WTC11 (cell line): ENCODE measurements at regions not wholly inside any gene's neighbourhood (a gene's known extent, or its start where the extent isn't known, plus 50 kb on each side); places are given as distances from the start of the nearest gene placed in this dataset.

ENCODE experiments used
- ATAC-seq: fragments of 200-7000 bp; cut with Tn5 transposase; 2 replicates; pipeline ENCODE4 v1.10.0; 2021; ENCODE audit warnings: mild to moderate bottlenecking, moderate library complexity
- CTCF ChIA-PET: fragments of 300-600 bp; sonication (Branson Sonifier 250); formaldehyde crosslinking; loops from one replicate; lab custom pipeline; 2021; ENCODE audit warnings: antibody characterized with exemption; lab: Charles Lee
- POLR2A ChIA-PET: fragments of 350-600 bp; sonication (Branson Sonifier 250); formaldehyde crosslinking; loops from one replicate; lab custom pipeline; 2021; ENCODE audit warnings: antibody characterized with exemption; lab: Charles Lee
- DNase-seq: peaks from one replicate; pipeline ENCODE4 v3.0.0; 2021; ENCODE audit warnings: low spot score
- H3K27ac Mint-ChIP-seq: 2 replicates; pipeline ENCODE4 v1.8.0; 2021; ENCODE audit warnings: mixed read lengths
- H3K27me3 Mint-ChIP-seq: 2 replicates; pipeline ENCODE4 v1.8.0; 2021; ENCODE audit warnings: low read depth, mild to moderate bottlenecking, moderate library complexity, mixed read lengths
- H3K36me3 Mint-ChIP-seq: 2 replicates; pipeline ENCODE4 v1.8.0; 2021; ENCODE audit warnings: mixed read lengths
- H3K4me1 Mint-ChIP-seq: 2 replicates; pipeline ENCODE4 v1.8.0; 2022; ENCODE audit warnings: mixed read lengths
- H3K4me3 Mint-ChIP-seq: 2 replicates; pipeline ENCODE4 v1.8.0; 2021; ENCODE audit warnings: mild to moderate bottlenecking, moderate library complexity, mixed read lengths
- H3K9me3 Mint-ChIP-seq: 2 replicates; pipeline ENCODE4 v1.8.0; 2021; ENCODE audit warnings: mixed read lengths
- CREB1 ChIP-seq: sonication (generic); formaldehyde crosslinking; IDR thresholded peaks from 2 replicates; pipeline ENCODE4 v1.8.0; 2023; ENCODE audit warnings: mild to moderate bottlenecking, missing genetic modification reagents
- ESRRA ChIP-seq: sonication (generic); formaldehyde crosslinking; IDR thresholded peaks from 2 replicates; pipeline ENCODE4 v1.8.1; 2022; ENCODE audit warnings: mild to moderate bottlenecking, missing genetic modification reagents, borderline replicate concordance
- FOXJ3 ChIP-seq: sonication (generic); formaldehyde crosslinking; IDR thresholded peaks from 2 replicates; pipeline ENCODE4 v1.9.0; 2021; ENCODE audit warnings: missing genetic modification reagents, mild to moderate bottlenecking, borderline replicate concordance
- NFE2L1 ChIP-seq: sonication (generic); formaldehyde crosslinking; IDR thresholded peaks from 2 replicates; pipeline ENCODE4 v1.8.1; 2023; ENCODE audit warnings: missing genetic modification reagents
- NFYB ChIP-seq: sonication (generic); formaldehyde crosslinking; conservative IDR thresholded peaks from 2 replicates; pipeline ENCODE4 v1.8.0; 2022; ENCODE audit warnings: low read depth, missing genetic modification reagents
- NR1H2 ChIP-seq: sonication (generic); formaldehyde crosslinking; IDR thresholded peaks from 2 replicates; pipeline ENCODE4 v1.9.0; 2021; ENCODE audit warnings: mild to moderate bottlenecking, moderate library complexity, missing genetic modification reagents
- PRRX2 ChIP-seq: fragments of 250-450 bp; sonication (Bioruptor Pico); IDR thresholded peaks from 2 replicates; pipeline ENCODE4 v1.8.0; 2021; ENCODE audit warnings: mild to moderate bottlenecking
- TCF7 ChIP-seq: sonication (generic); formaldehyde crosslinking; IDR thresholded peaks from 2 replicates; pipeline ENCODE4 v1.8.0; 2022; ENCODE audit warnings: mild to moderate bottlenecking, low read depth, missing genetic modification reagents, moderate library complexity
- ZNF121 ChIP-seq: sonication (generic); formaldehyde crosslinking; IDR thresholded peaks from 2 replicates; pipeline ENCODE4 v1.8.0; 2023; ENCODE audit warnings: missing genetic modification reagents
- ZNF138 ChIP-seq: sonication (generic); formaldehyde crosslinking; conservative IDR thresholded peaks from 2 replicates; pipeline ENCODE4 v1.8.1; 2022; ENCODE audit warnings: mild to moderate bottlenecking, moderate library complexity, missing genetic modification reagents
- ZNF219 ChIP-seq: sonication (generic); formaldehyde crosslinking; IDR thresholded peaks from 2 replicates; pipeline ENCODE4 v1.8.0; 2023; ENCODE audit warnings: missing genetic modification reagents, mild to moderate bottlenecking, borderline replicate concordance
- ZNF232 ChIP-seq: sonication (generic); formaldehyde crosslinking; IDR thresholded peaks from 2 replicates; pipeline ENCODE4 v1.8.0; 2022; ENCODE audit warnings: mild to moderate bottlenecking, missing genetic modification reagents
- ZNF416 ChIP-seq: fragments of 250-450 bp; sonication (Bioruptor Pico); IDR thresholded peaks from 2 replicates; pipeline ENCODE4 v1.9.0; 2021; ENCODE audit warnings: mild to moderate bottlenecking, inconsistent platforms
- ZNF671 ChIP-seq: fragments of 250-450 bp; sonication (Bioruptor Pico); IDR thresholded peaks from 2 replicates; pipeline ENCODE4 v1.8.0; 2021; ENCODE audit warnings: mild to moderate bottlenecking
- TF ChIP-seq, protein P1 (sequence below): sonication (generic); formaldehyde crosslinking; IDR thresholded peaks from 2 replicates; pipeline ENCODE4 v1.8.0; 2023; ENCODE audit warnings: missing genetic modification reagents
- TF ChIP-seq, protein P2 (sequence below): sonication (generic); formaldehyde crosslinking; IDR thresholded peaks from 2 replicates; pipeline ENCODE4 v1.8.1; 2023; ENCODE audit warnings: mild to moderate bottlenecking, missing genetic modification reagents
- TF ChIP-seq, protein P3 (sequence below): sonication (generic); formaldehyde crosslinking; IDR thresholded peaks from 2 replicates; pipeline ENCODE4 v1.8.1; 2023; ENCODE audit warnings: mild to moderate bottlenecking, missing genetic modification reagents, borderline replicate concordance
- TF ChIP-seq, protein P4 (sequence below): fragments of 250-450 bp; sonication (Bioruptor Pico); IDR thresholded peaks from 2 replicates; pipeline ENCODE4 v1.8.0; 2021; ENCODE audit warnings: mild to moderate bottlenecking
- TF ChIP-seq, protein P5 (sequence below): fragments of 250-450 bp; sonication (Bioruptor Pico); IDR thresholded peaks from 2 replicates; pipeline ENCODE4 v1.9.0; 2021; ENCODE audit warnings: mild to moderate bottlenecking, borderline replicate concordance
- TF ChIP-seq, protein P6 (sequence below): sonication (generic); formaldehyde crosslinking; IDR thresholded peaks from 2 replicates; pipeline ENCODE4 v1.8.1; 2022; ENCODE audit warnings: mild to moderate bottlenecking, moderate library complexity, missing genetic modification reagents

DNA sequence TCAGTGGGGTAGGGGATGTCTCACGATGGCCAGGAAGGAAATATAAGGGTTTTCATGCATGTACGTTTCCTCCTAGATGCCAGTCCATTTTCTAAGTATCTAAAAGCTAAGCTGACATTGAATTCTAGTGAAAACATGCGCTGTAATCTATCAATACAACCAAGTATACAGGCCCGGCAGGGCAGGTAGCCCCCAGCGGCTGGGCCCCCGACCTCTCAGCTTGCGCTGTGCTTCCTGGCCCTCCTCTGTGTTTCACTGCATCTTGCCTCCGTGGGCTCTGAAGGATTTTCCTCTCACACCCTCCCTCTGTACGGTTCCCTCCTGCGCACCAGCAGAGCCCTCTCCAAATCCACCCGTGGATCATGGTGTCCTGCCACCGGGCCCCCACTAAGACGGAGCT, 524.8 kb downstream of the ZNF516 start (continued):
- TF ChIP-seq, protein P1, sequence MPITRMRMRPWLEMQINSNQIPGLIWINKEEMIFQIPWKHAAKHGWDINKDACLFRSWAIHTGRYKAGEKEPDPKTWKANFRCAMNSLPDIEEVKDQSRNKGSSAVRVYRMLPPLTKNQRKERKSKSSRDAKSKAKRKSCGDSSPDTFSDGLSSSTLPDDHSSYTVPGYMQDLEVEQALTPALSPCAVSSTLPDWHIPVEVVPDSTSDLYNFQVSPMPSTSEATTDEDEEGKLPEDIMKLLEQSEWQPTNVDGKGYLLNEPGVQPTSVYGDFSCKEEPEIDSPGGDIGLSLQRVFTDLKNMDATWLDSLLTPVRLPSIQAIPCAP = no peak
- TF ChIP-seq, all 79 proteins: peak for 0

DNA sequence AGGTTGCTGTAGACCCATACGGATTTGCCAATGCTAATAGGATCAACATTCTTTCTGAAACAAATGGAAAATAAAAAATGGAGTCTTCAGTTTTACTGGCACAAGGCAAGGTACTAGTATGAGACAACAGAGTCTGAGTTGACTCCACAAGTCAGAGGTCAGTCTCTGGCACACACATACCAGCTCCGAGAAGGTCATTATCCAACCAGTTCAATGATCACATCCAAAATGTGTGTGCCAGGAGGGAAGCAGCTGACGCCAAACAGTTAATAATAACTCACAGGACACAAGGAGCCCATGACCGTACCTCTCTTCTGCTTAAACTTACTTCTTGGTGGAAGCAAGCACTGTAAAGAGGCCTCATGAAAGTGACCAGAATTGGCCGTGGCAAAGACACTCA, 528.6 kb downstream of the ZNF516 start:
- H3K9me3 Mint-ChIP-seq = no peaks in the 10 kb centered on the region
- TF ChIP-seq ZNF219 (CRISPR knock-in tag) (no peak), PRRX2 (CRISPR knock-in tag) (no peak), NR1H2 (CRISPR knock-in tag) (no peak), ZNF138 (CRISPR knock-in tag) (no peak), CREB1 (CRISPR knock-in tag) (no peak), NFYB (CRISPR knock-in tag) (no peak), ZNF232 (no peak)
- TF ChIP-seq, protein P2, sequence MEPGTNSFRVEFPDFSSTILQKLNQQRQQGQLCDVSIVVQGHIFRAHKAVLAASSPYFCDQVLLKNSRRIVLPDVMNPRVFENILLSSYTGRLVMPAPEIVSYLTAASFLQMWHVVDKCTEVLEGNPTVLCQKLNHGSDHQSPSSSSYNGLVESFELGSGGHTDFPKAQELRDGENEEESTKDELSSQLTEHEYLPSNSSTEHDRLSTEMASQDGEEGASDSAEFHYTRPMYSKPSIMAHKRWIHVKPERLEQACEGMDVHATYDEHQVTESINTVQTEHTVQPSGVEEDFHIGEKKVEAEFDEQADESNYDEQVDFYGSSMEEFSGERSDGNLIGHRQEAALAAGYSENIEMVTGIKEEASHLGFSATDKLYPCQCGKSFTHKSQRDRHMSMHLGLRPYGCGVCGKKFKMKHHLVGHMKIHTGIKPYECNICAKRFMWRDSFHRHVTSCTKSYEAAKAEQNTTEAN (CRISPR knock-in tag) = no peak
- TF ChIP-seq, protein P3, sequence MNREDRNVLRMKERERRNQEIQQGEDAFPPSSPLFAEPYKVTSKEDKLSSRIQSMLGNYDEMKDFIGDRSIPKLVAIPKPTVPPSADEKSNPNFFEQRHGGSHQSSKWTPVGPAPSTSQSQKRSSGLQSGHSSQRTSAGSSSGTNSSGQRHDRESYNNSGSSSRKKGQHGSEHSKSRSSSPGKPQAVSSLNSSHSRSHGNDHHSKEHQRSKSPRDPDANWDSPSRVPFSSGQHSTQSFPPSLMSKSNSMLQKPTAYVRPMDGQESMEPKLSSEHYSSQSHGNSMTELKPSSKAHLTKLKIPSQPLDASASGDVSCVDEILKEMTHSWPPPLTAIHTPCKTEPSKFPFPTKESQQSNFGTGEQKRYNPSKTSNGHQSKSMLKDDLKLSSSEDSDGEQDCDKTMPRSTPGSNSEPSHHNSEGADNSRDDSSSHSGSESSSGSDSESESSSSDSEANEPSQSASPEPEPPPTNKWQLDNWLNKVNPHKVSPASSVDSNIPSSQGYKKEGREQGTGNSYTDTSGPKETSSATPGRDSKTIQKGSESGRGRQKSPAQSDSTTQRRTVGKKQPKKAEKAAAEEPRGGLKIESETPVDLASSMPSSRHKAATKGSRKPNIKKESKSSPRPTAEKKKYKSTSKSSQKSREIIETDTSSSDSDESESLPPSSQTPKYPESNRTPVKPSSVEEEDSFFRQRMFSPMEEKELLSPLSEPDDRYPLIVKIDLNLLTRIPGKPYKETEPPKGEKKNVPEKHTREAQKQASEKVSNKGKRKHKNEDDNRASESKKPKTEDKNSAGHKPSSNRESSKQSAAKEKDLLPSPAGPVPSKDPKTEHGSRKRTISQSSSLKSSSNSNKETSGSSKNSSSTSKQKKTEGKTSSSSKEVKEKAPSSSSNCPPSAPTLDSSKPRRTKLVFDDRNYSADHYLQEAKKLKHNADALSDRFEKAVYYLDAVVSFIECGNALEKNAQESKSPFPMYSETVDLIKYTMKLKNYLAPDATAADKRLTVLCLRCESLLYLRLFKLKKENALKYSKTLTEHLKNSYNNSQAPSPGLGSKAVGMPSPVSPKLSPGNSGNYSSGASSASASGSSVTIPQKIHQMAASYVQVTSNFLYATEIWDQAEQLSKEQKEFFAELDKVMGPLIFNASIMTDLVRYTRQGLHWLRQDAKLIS (CRISPR knock-in tag) = no peak
- no peaks in the 10 kb centered on the region for H3K36me3 Mint-ChIP-seq
- DNase-seq = no peak
- POLR2A ChIA-PET = no interaction called here
- no peak overlapping the region for H3K27ac Mint-ChIP-seq
- ATAC-seq = no peak
- no peak overlapping the region for H3K4me3 Mint-ChIP-seq
- no peaks in the 10 kb centered on the region; the same call in 1 of the 2 replicates for H3K27me3 Mint-ChIP-seq
- H3K4me1 Mint-ChIP-seq = no peaks in the 10 kb centered on the region
- CTCF ChIA-PET = no interaction called here

DNA sequence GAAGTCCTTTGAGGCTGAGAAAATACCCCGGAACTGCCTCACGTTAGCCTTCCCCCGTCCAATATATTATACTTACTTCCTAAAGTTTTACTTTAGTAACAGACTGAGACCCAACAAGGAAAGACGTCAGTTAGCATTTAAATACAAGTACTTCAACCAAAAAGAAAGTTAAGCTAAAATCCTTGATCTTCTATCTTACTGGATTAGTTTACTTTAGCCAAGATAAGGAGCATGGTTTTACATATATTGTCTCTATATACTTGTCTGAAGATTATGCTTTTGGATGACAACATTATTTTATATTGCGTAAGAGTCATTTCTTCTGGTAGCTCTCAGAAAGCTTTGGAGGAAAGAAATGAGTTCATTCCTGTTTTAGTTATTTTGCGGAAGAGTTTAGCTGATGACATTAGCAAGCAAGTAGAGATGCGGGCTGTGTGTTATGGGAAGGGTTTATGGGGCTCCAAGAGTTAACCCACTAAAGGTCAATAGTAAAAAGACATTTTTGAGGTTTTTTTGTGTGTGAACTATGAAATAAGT, 532.9 kb downstream of the ZNF516 start:
- CTCF ChIA-PET = interaction anchor here (1.3 kb wide), 1 partner anchor 296 kb away, joined by 4 read pairs; no protein-coding TSS in a partner anchor
- ATAC-seq (no peak), DNase-seq (no peak)
- Mint-ChIP-seq H3K36me3 (peaks cover 4% of the 10 kb centered on the region), H3K27ac (no peak overlapping the region), H3K4me3 (no peak overlapping the region), H3K4me1 (no peaks in the 10 kb centered on the region), H3K9me3 (peaks cover 14% of the 10 kb centered on the region), H3K27me3 (no peaks in the 10 kb centered on the region; the same call in 1 of the 2 replicates)
- POLR2A ChIA-PET = no interaction called here
- TF ChIP-seq ESRRA (CRISPR knock-in tag) (no peak), NFE2L1 (no peak), ZNF416 (CRISPR knock-in tag) (no peak), NFYB (CRISPR knock-in tag) (no peak), FOXJ3 (CRISPR knock-in tag) (no peak), ZNF121 (CRISPR knock-in tag) (no peak), NR1H2 (CRISPR knock-in tag) (no peak), ZNF671 (no peak), TCF7 (CRISPR knock-in tag) (no peak)
- TF ChIP-seq, protein P4, sequence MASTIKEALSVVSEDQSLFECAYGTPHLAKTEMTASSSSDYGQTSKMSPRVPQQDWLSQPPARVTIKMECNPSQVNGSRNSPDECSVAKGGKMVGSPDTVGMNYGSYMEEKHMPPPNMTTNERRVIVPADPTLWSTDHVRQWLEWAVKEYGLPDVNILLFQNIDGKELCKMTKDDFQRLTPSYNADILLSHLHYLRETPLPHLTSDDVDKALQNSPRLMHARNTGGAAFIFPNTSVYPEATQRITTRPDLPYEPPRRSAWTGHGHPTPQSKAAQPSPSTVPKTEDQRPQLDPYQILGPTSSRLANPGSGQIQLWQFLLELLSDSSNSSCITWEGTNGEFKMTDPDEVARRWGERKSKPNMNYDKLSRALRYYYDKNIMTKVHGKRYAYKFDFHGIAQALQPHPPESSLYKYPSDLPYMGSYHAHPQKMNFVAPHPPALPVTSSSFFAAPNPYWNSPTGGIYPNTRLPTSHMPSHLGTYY (CRISPR knock-in tag) = no peak
- TF ChIP-seq, protein P5, sequence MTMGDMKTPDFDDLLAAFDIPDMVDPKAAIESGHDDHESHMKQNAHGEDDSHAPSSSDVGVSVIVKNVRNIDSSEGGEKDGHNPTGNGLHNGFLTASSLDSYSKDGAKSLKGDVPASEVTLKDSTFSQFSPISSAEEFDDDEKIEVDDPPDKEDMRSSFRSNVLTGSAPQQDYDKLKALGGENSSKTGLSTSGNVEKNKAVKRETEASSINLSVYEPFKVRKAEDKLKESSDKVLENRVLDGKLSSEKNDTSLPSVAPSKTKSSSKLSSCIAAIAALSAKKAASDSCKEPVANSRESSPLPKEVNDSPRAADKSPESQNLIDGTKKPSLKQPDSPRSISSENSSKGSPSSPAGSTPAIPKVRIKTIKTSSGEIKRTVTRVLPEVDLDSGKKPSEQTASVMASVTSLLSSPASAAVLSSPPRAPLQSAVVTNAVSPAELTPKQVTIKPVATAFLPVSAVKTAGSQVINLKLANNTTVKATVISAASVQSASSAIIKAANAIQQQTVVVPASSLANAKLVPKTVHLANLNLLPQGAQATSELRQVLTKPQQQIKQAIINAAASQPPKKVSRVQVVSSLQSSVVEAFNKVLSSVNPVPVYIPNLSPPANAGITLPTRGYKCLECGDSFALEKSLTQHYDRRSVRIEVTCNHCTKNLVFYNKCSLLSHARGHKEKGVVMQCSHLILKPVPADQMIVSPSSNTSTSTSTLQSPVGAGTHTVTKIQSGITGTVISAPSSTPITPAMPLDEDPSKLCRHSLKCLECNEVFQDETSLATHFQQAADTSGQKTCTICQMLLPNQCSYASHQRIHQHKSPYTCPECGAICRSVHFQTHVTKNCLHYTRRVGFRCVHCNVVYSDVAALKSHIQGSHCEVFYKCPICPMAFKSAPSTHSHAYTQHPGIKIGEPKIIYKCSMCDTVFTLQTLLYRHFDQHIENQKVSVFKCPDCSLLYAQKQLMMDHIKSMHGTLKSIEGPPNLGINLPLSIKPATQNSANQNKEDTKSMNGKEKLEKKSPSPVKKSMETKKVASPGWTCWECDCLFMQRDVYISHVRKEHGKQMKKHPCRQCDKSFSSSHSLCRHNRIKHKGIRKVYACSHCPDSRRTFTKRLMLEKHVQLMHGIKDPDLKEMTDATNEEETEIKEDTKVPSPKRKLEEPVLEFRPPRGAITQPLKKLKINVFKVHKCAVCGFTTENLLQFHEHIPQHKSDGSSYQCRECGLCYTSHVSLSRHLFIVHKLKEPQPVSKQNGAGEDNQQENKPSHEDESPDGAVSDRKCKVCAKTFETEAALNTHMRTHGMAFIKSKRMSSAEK (CRISPR knock-in tag) = no peak
- TF ChIP-seq, protein P2 (CRISPR knock-in tag) = no peak
- TF ChIP-seq, protein P6, sequence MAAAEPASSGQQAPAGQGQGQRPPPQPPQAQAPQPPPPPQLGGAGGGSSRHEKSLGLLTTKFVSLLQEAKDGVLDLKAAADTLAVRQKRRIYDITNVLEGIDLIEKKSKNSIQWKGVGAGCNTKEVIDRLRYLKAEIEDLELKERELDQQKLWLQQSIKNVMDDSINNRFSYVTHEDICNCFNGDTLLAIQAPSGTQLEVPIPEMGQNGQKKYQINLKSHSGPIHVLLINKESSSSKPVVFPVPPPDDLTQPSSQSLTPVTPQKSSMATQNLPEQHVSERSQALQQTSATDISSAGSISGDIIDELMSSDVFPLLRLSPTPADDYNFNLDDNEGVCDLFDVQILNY (CRISPR knock-in tag) = no peak
